GM11168 (cell line): ENCODE measurements at regions not wholly inside any gene's neighbourhood (a gene's known extent, or its start where the extent isn't known, plus 50 kb on each side); places are given as distances from the start of the nearest gene placed in this dataset.

Source experiments
- in situ Hi-C: fragments of 300-500 bp; cut with MboI; formaldehyde crosslinking; loops from one replicate; pipeline ENCODE4 v1.12.0; 2022; ENCODE audit warnings: low sequenced_read_pairs; ENCODE audit not compliant: unreplicated experiment

DNA sequence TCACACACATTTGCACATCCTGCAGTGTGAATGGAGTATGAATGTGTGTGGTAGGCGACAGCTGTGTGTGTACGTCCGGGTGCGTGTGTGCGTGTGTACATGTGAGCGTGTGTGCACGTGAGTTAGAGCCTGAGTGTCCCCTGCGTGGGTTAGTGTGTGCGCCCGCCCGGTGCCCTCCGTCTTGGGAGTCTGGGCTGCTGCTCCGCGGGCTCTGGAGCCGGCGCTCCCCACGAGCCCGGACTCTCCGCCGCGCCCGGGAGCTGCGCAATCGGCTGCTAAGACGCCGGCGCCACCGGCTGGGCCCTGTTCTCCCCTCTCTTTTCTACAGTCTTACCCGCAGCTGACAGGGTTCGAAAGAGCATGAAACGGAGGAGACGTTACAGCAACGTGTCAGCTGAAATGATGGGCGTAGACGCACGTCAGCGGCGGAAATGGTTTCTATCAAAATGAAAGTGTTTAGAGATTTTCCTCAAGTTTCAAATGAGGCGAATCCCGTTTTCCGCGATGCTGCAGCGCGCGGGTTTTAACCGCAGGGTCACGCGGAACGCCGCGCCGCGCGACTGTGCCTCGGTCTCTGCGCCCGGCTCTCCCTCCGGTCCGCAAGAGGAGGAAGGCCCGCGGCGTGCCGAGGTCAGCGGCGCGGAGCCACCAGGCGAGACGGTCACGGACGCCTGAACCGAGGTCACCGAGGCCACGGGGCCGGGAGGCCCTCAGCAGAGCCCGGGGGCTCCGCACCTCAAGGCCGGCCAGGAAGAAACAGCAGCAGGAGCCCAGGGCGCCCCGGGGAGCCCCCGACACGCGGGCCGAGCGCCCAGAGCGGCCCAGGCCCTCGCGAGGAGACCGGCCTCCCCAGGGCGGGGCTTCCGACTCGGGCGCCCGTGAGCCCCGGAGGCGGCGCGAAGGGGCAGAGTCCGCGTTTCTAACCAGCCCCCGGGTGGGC, 95.3 kb upstream of the BHLHE23 start:
- in situ Hi-C loops: no loop called here

DNA sequence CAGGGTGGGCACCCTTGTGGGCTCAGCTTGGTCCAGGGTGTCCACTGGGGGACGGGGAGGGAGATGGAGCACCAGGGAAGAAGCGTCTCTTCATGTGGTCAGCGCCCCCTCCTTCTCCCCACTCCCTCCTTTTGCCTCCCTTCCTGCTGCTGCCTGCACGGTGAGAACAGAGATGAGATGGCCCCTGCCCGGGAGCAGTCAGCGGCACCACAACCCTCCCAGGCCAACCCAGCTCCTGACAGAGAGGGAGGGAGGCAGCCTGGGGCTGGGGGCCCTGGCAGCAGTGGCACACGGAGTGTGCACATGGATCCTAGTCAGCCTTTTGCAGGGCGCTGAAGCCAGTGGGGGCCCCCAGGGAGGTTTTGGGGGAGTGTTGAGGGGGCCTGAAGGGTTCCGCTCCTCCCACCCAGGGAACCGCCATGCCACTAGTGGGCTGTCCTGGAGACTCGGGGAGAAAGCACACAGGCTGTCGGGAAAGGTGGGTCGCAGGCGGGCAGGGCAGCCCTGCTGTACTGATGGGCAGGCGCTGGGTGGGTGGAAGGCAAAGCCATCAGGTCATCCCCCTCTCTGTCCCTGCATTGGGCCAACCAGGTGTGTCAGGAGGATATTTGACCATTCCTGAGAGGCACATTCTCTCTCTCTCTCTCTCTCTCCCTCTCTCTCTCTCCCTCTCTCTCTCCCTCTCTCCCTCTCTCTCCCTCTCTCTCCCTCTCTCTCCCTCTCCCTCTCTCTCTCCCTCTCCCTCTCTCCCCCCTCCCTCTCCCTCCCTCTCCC, 94.3 kb upstream of the BHLHE23 start:
- in situ Hi-C loops: no loop called here

DNA sequence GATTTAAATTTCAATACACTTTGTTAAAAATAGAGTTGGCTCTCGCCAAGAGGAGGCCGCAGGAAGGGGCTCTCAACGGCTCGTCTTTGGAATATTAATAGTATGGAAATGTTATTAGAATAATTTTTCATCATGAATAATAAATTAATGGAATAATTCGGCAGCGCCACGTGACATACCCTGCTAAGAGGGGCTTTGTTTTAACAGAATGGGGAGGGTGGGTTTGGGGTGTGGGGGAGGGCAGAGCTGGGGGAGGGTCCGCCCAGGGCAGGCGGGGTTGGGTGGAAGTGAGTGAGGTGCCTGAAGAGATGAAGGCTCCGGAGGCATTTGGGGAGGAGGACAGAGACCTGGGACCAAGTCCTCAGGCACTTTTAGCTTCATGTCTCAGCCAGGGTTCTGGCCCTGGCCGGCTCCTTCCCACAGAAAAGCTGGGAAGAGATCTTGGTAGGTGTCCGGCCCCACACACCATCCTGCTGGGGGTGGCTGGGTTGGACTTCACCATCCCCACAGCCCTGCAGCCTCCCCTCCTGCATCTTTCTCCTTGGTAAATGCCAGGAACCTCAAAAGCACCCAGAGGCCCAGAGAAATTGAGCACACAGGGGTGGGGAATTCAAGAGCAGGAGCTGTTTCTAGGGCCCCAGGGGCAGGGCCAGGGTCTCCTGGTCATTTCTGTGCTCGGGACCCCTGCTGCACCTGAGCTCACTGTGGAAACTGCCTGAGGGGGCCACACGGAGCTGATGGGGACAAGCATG, 93.6 kb upstream of the BHLHE23 start:
- in situ Hi-C loops: no loop called here

DNA sequence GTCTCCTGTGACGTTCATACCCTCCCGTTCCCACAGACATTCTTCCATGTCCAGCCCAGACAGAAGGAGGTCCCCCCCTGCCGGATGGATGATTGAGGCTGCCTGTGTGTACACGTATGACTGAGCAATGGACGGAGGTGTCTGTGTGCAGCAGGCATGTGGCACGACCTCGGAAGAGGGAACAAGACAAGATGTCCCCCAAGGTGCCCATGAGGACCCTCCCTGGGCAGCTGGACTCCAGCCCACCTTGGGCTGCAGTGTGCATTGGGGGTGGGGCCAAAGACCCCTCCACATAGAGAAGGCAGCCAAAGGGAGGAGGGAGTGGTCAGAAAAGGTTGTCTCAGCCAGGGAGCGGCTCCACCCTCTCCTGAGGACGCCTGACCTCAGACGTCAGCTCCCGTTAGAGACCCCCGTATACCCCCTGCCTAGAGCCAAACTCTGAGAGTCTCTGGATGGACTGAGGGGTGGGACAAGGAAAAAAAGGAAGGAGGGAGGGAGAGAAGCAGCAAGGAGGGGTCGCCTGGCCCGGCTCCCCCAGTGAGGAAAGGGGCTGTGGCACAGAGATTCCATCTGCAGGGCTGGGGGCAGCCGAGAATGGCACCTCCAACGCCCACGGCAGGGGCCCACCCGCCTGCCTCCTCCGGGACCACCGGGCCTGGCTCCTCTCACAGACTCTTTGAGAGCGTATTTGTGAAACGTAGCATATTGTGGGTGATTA, 92.9 kb upstream of the BHLHE23 start:
- in situ Hi-C loops: no loop called here

DNA sequence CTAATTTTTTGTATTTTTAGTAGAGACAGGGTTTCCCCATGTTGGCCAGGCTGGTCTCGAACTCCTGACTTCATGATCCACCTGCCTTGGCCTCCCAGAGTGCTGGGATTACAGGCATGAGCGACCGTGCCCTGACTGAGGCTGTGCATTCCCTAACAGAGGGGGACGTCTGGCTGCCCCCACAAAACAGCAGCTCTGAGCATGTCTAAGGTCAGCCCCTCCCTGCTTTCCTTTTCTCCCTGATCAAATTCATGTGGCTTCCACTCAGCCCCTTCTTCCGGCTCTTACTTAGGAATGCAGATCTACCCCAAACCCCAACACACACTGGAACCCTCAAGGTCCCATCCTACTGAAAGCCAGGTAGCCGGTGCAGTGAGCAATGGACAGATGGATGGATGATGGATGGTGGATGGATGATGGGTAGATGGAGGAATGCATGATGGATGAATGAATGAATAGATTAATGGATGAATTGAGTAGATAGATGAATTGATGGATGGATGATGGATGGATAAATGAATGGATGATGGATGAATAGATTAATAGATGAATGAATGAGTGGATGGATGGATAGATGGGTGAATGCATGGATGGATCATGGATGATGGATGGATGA, 91.5 kb upstream of the BHLHE23 start:
- in situ Hi-C loops: no loop called here

DNA sequence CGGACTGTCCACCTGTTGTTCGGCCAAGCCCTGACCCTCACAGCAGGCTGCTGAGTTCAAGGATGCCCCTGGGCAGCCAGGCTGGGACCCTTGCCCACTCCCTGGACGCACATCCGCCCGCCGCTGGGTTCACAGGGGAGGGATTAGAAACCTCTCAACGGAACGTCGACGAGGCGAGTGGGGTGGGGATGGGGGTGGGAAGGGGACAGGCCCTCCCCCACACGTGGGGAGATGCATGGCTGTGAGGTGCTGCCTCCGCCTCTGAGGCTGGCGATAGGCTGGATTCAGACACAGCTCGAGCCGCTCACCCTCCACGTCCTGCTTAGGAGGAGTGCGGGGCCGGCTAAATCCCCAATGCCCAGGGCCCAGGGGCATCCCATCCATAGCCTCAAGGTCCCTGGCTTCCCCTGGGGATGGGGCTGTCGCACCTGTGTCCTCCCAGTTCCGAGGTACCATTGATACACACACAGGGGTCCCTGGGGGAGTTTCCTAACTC, 90.6 kb upstream of the BHLHE23 start:
- in situ Hi-C loops: no loop called here

DNA sequence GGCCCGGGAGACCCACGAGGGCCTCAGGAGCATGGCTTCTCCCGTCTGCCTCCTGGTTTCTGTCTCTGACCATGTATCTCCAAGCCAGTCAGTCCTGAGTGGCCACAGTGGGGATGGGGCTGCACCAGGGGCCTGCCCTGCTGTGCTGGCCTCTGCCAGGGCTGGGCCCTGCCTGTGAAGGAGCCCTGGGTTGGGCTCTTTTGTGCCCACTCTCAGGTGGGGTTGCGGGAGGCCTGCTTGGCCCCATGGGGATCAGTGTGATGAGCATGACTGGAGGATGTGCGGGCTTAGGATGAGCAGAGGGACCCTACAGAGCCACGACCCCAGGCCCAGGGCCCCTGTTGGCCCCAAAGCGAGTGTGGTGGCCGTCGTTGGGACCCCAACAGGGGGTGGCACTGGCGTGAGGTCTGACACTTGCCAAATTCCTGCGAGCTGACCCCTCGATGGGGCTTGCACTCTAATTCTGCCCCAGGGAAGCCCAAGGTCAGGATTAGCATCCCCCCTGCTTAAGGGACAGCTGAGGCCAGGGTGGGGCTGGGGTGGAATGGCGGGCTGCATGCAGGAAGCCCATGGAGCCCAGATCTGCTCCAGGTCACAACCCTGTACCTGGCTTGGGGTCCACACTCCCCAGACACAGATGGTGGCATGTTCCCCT, 90.0 kb upstream of the BHLHE23 start:
- in situ Hi-C loops: no loop called here

DNA sequence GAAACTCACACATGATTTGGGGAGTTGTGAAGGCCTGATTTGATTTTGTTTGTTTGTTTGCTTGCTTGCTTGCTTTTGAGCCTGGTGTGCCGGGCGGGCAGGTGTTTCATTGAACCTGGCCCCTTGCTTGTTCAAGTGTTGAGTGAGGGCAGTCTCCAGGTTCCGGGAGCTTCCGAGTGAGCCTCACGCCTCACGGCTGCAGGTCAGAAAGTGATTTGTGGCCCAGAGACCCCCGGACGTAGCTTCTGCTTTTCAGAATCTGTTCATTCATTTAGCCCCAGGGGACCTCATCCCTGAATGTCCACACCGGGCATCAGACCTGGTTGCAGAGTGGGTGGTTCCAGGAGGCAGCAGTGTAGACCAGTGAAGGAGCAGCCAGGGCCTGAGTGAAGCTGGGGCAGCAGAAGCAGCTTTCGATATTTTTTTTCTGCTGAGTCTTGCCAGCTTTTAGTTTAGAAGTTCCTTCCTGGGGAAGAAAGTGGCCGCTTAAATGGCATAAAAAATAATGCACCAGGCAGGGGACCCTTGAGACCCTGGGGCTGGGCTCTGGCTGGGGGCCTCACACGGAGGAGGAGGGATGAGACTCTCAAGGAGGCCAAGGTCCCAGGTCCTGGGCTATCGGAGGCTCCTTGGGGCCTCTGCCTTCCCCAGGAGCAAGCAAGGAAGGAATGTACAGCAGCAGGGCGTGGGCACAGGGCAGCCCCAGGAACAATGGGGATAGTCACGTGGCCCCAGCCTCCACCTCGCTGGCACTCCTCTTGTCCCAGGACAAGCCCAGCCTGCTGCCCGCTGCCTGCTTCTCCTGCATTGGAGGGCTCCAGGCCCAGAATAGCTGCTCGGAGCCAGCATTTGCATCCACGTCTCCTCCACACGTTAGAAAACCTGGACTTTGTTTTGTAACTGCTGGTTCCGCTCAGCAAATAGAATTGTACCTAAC, 89.2 kb upstream of the BHLHE23 start:
- in situ Hi-C loops: no loop called here

DNA sequence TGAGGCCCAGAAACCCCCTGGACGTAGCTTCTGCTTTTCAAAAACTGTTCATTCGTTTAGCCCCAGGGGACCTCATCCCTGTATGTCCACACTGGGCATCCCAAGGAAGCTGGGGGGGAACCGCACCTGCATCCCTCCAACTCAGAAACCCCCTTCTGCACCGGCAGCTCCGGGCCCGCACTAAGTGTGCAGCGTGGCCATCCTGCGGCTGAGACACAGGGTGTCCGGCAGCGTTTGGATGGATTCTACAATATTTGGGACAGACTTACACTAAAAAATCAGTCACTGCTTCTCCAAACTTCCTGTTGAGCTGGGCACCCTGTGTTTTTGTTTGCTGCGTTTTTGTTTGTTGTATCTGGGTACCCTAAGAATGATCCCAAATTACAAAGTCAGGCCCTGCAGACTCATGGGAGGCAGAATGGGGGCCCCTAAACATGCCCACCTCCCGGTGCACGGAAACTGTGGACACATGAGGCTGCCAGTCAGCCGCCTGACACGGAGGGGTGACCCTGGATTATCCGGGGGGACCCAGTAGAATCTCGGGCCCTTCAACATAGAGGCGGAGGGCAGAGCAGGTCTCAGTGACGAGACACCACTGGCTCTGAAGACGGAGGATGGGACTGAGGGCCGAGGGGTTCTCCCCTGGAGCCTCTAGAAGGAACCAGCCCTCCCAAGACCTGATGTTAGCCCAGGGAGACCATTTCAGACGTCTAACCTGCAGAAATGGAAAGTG, 88.2 kb upstream of the BHLHE23 start:
- in situ Hi-C loops: no loop called here

DNA sequence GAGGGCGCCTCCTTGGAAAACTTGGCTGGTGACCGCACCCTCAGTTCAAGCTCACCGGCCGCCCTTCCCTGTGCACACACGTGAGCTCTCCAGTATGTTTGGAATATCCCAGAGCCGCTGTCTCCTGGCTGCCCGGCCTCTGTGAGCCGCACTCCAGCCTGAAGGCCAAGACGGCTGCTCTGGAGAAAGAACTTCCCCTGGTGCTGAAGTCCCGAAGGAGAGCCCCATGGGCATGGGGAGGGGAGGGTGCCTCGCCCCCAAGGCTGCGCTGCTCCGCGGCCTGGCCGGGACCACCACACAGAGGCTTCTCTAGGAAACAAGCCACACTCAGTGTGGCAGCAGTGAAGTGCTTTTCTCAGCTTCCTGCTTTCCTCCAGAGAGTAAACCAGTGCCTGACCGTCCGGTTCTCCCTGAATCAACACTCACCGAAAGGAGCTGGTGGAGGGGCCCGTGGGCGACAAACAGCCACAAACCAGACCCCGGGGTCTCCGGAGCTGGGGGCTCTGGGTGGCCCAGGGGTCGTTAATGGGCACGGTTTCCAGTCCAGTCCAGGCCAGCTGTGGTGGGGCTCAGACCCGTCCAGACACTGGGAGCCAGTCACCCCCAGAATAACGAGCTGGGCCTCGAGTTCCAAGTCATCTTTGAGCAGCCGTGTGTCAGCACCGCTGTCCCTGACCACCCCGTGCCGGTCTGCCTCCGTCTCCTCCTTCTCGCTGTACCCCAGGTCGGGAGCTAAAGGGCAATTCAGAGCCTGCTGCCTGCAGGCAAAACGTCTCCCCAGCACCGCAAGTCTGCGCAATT, 87.4 kb upstream of the BHLHE23 start:
- in situ Hi-C loops: no loop called here

DNA sequence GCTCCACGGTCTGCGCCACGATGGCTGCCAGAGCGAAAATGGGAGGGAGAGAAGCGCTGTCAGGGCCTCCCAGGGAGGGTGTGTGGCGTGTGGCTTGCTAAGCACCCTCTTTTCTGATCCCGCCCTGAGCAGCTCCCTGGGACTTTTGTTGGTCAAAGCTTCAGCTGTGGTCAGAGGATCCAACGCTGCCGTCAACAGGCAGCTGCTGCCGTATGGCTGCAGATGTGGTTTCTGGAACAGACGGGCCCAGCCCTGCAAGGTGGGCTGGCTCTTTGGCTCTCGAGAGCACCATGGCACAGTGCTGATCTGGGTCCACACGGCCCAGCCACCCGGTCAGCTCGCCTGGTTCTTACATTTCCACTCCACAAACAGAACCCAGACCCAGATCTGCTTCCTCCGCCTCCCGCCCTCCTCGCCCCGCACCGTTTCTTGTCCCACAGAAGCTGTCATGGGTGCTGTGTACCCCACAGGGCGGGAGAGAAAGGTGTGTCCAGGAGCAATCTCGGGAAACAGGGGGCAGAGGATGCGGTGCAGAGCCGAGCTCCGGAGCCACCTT, 86.0 kb upstream of the BHLHE23 start:
- in situ Hi-C loops: no loop called here

DNA sequence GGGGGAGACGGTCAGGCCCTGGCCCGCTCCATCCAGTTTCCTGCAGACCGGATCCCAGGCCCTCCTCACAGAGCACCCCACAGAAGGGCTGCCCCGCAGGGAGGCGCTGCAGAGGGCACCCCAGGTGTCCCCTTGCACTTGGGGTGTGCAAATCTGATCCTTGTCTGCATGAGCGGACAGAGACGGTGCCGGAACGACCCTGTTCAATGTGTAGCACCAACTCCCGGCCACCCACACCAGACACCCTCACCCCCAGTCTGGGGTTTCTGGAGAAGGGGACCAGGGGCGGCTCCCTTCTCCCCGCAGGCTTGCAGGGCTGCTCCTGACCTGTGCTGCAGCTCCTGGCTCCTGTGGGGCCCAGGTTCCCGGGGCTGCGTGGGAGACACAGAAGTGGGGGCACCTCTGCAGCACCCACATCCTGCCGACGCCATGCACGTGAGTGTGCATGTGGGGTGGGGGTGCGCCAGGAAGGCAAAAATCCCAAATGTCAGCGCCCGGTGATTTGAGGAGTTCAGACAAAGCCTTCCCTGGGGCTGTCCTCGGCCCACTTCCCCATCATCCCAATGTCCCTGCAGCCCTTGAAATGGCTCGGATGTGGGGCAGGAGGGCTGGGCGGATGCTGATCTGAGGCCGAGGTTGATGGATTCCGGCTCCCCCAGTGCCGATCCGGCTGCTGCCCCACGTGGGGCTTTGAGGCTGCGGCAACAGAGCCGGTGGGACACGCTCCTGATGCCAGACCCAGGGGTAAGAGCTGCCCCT, 85.3 kb upstream of the BHLHE23 start:
- in situ Hi-C loops: no loop called here

DNA sequence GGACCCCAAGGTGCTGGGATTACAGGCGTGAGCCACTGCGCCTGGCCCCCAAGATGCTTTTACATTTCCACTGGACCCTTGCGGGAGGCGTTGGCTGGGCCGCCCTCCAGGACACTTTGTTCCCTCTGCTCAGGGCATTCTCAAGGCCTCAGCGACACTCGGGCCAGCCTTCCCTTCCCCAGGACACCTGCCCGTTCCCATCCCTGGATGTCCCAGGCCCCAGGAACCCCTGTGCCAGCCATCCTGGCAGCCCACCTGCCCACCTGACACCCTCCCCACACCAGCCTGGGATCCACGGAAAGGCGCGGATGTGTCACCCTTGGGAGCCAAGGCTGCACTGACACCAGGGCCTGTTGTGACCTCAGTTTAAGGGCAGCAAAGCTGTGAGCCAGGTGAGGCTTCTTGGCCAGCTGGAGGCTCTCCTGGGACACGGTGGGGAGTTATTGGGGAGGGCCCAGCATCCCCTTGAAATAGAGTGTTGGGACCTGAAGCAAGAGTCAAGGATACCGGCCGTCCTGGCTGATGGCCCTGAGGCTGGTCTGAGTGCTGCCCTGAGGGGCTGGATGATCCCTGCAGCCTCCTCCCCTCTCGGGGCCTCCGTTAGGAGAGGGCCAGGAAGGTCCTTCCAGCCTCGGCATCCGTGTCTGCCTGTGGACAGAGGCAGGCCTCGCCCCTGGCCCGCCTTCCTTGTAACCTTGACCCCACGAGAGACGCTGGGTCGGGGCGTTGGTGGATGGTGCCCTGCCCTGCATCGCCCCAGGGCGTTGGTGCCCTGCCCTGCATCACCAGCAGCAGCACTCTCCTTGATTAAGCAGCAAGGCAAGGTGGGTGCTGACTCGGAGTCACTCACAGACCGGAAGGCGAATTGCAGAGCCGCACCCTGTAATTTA, 84.2 kb upstream of the BHLHE23 start:
- in situ Hi-C loops: no loop called here

DNA sequence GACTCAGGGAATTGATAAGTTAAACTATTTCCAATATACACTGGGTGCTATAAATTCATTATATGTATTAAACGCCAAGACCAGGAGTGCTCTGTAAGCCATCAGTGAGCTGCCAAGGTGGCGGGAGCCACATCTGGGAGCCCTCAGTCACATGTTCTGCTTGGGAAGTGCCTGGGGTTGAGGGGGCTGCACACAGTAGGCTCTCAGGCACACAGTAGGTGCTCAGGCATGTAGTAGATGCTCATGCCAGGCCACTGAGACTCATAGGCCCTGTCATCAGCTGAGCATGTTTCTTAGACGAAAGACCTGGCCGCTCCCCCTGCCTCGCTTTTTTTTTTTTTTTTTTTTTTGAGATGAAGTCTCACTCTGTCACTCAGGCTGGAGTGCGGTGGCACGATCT, 83.3 kb upstream of the BHLHE23 start:
- in situ Hi-C loops: no loop called here
